ENCODE measurements at regions not wholly inside any gene's neighbourhood (a gene's known extent, or its start where the extent isn't known, plus 50 kb on each side); places are given as distances from the start of the nearest gene placed in this dataset.

GRCh38 chr20:6489361-6490171 lies 277.9 kb upstream of the BMP2 start:
- H3K36me3 Mint-ChIP-seq = no peaks in the 10 kb centered on the region
- no peak for DNase-seq (ENCODE audit: low spot score)
- no peak overlapping the region for H3K4me3 Mint-ChIP-seq
- H3K27me3 Mint-ChIP-seq = no peaks in the 10 kb centered on the region
- H3K27ac Mint-ChIP-seq = no peak overlapping the region
- no peaks in the 10 kb centered on the region for H3K4me1 Mint-ChIP-seq (ENCODE audit: low read depth in 2 of 2)
- ATAC-seq = no peak
- H3K9me3 Mint-ChIP-seq = peaks cover 2% of the 10 kb centered on the region

- no peak overlapping the region for H3K4me3 Mint-ChIP-seq
- DNase-seq (ENCODE audit: low spot score) (no peak), ATAC-seq (no peak)
- no peaks in the 10 kb centered on the region for H3K27me3 Mint-ChIP-seq
- no peak overlapping the region for H3K27ac Mint-ChIP-seq
- no peaks in the 10 kb centered on the region for H3K36me3 Mint-ChIP-seq
- H3K4me1 Mint-ChIP-seq (ENCODE audit: low read depth in 2 of 2) = no peaks in the 10 kb centered on the region
- no peaks in the 10 kb centered on the region for H3K9me3 Mint-ChIP-seq
Measured at GRCh38 chr20:6485351-6485750, 282.1 kb upstream of the BMP2 start.

- Mint-ChIP-seq H3K9me3 (no peaks in the 10 kb centered on the region), H3K27me3 (no peaks in the 10 kb centered on the region), H3K4me3 (no peak overlapping the region), H3K36me3 (no peaks in the 10 kb centered on the region), H3K4me1 (ENCODE audit: low read depth in 2 of 2) (no peaks in the 10 kb centered on the region), H3K27ac (no peak overlapping the region)
- DNase-seq (ENCODE audit: low spot score) (no peak), ATAC-seq (no peak)
Measured at GRCh38 chr20:6483727-6484126, 283.8 kb upstream of the BMP2 start.

GRCh38 chr20:6482486-6482885 lies 285.0 kb upstream of the BMP2 start:
- ATAC-seq = no peak

GRCh38 chr20:6480328-6481200 lies 286.9 kb upstream of the BMP2 start:
- Mint-ChIP-seq H3K36me3 (no peaks in the 10 kb centered on the region), H3K4me1 (ENCODE audit: low read depth in 2 of 2) (no peaks in the 10 kb centered on the region), H3K4me3 (no peak overlapping the region), H3K27me3 (no peaks in the 10 kb centered on the region), H3K9me3 (no peaks in the 10 kb centered on the region), H3K27ac (no peak overlapping the region)
- ATAC-seq (no peak), DNase-seq (ENCODE audit: low spot score) (no peak)

More at GRCh38 chr20:6482486-6482885, 285.0 kb upstream of the BMP2 start:
- no peak overlapping the region for H3K4me3 Mint-ChIP-seq
- H3K4me1 Mint-ChIP-seq (ENCODE audit: low read depth in 2 of 2) = no peaks in the 10 kb centered on the region
- H3K9me3 Mint-ChIP-seq = no peaks in the 10 kb centered on the region
- H3K27me3 Mint-ChIP-seq = no peaks in the 10 kb centered on the region
- DNase-seq (ENCODE audit: low spot score) = no peak
- no peaks in the 10 kb centered on the region for H3K36me3 Mint-ChIP-seq
- no peak overlapping the region for H3K27ac Mint-ChIP-seq

- H3K4me1 Mint-ChIP-seq (ENCODE audit: low read depth in 2 of 2) = no peaks in the 10 kb centered on the region
- DNase-seq (ENCODE audit: low spot score) = no peak
- H3K9me3 Mint-ChIP-seq = no peaks in the 10 kb centered on the region
- ATAC-seq = no peak
- H3K27me3 Mint-ChIP-seq = peaks cover 0 to 6% of the 10 kb centered on the region in 2 donors
- no peak overlapping the region for H3K27ac Mint-ChIP-seq
- H3K4me3 Mint-ChIP-seq = no peak overlapping the region
- no peaks in the 10 kb centered on the region for H3K36me3 Mint-ChIP-seq
Measured at GRCh38 chr20:6473197-6473596, 294.3 kb upstream of the BMP2 start.

GRCh38 chr20:6471871-6472270 lies 295.6 kb upstream of the BMP2 start:
- no peaks in the 10 kb centered on the region for H3K36me3 Mint-ChIP-seq
- no peak for ATAC-seq
- no peak overlapping the region for H3K27ac Mint-ChIP-seq
- H3K4me3 Mint-ChIP-seq = no peak overlapping the region
- H3K4me1 Mint-ChIP-seq (ENCODE audit: low read depth in 2 of 2) = no peaks in the 10 kb centered on the region
- DNase-seq (ENCODE audit: low spot score) = no peak
- peaks cover 0 to 6% of the 10 kb centered on the region in 2 donors for H3K27me3 Mint-ChIP-seq
- no peaks in the 10 kb centered on the region for H3K9me3 Mint-ChIP-seq

GRCh38 chr20:6471110-6471647 lies 296.3 kb upstream of the BMP2 start:
- ATAC-seq (no peak), DNase-seq (ENCODE audit: low spot score) (no peak)
- H3K9me3 Mint-ChIP-seq = no peaks in the 10 kb centered on the region
- no peaks in the 10 kb centered on the region for H3K36me3 Mint-ChIP-seq
- no peak overlapping the region for H3K4me3 Mint-ChIP-seq
- H3K27me3 Mint-ChIP-seq = peaks cover 0 to 6% of the 10 kb centered on the region in 2 donors
- no peaks in the 10 kb centered on the region for H3K4me1 Mint-ChIP-seq (ENCODE audit: low read depth in 2 of 2)
- no peak overlapping the region for H3K27ac Mint-ChIP-seq

GRCh38 chr20:6469695-6470094 lies 297.8 kb upstream of the BMP2 start:
- no peak overlapping the region for H3K4me3 Mint-ChIP-seq
- H3K27ac Mint-ChIP-seq = no peak overlapping the region
- H3K36me3 Mint-ChIP-seq = no peaks in the 10 kb centered on the region
- ATAC-seq (no peak), DNase-seq (ENCODE audit: low spot score) (no peak)
- peaks cover 0 to 6% of the 10 kb centered on the region in 2 donors for H3K27me3 Mint-ChIP-seq
- no peaks in the 10 kb centered on the region for H3K9me3 Mint-ChIP-seq
- no peaks in the 10 kb centered on the region for H3K4me1 Mint-ChIP-seq (ENCODE audit: low read depth in 2 of 2)

GRCh38 chr20:6468423-6469116 lies 298.9 kb upstream of the BMP2 start:
- Mint-ChIP-seq H3K27ac (no peak overlapping the region), H3K36me3 (no peaks in the 10 kb centered on the region), H3K9me3 (no peaks in the 10 kb centered on the region), H3K4me1 (ENCODE audit: low read depth in 2 of 2) (no peaks in the 10 kb centered on the region), H3K4me3 (no peak overlapping the region), H3K27me3 (peaks cover 0 to 4% of the 10 kb centered on the region in 2 donors)
- DNase-seq (ENCODE audit: low spot score) (no peak), ATAC-seq (no peak)

- no peaks in the 10 kb centered on the region for H3K9me3 Mint-ChIP-seq
- no peaks in the 10 kb centered on the region for H3K36me3 Mint-ChIP-seq
- H3K27ac Mint-ChIP-seq = no peak overlapping the region
- H3K4me3 Mint-ChIP-seq = no peak overlapping the region
- ATAC-seq (no peak), DNase-seq (ENCODE audit: low spot score) (no peak)
- H3K4me1 Mint-ChIP-seq (ENCODE audit: low read depth in 2 of 2) = no peaks in the 10 kb centered on the region
- peaks cover 0 to 3% of the 10 kb centered on the region in 2 donors for H3K27me3 Mint-ChIP-seq
Measured at GRCh38 chr20:6467562-6467961, 299.9 kb upstream of the BMP2 start.

- no peak overlapping the region for H3K27ac Mint-ChIP-seq
- no peak overlapping the region for H3K4me3 Mint-ChIP-seq
- no peak for ATAC-seq
- H3K4me1 Mint-ChIP-seq (ENCODE audit: low read depth in 2 of 2) = no peaks in the 10 kb centered on the region
- no peak for DNase-seq (ENCODE audit: low spot score)
- no peaks in the 10 kb centered on the region for H3K36me3 Mint-ChIP-seq
- no peaks in the 10 kb centered on the region for H3K9me3 Mint-ChIP-seq
- H3K27me3 Mint-ChIP-seq = peaks cover 0 to 3% of the 10 kb centered on the region in 2 donors
Measured at GRCh38 chr20:6466075-6466810, 301.2 kb upstream of the BMP2 start.

GRCh38 chr20:6450841-6451240 lies 316.6 kb upstream of the BMP2 start:
- no peak overlapping the region for H3K27ac Mint-ChIP-seq
- ATAC-seq (no peak), DNase-seq (ENCODE audit: low spot score) (no peak)
- H3K4me3 Mint-ChIP-seq = no peak overlapping the region
- H3K4me1 Mint-ChIP-seq (ENCODE audit: low read depth in 2 of 2) = no peaks in the 10 kb centered on the region
- H3K9me3 Mint-ChIP-seq = peaks cover 10% of the 10 kb centered on the region
- H3K27me3 Mint-ChIP-seq = no peaks in the 10 kb centered on the region
- no peaks in the 10 kb centered on the region for H3K36me3 Mint-ChIP-seq
